OCI-LY7 (cell line): ENCODE measurements at regions not wholly inside any gene's neighbourhood (a gene's known extent, or its start where the extent isn't known, plus 50 kb on each side); places are given as distances from the start of the nearest gene placed in this dataset.

Experiments
- BruUV-seq: library from RNA; stranded (reverse); fragments of 400-500 nt; replicated peaks from 2 replicates; lab custom pipeline; 2021; lab: Mats Ljungman, UMichigan
- CTCF ChIA-PET: fragments of 300-600 bp; sonication (Branson Sonifier 250); formaldehyde crosslinking; loops from one replicate; lab custom pipeline; 2022; ENCODE audit warnings: antibody characterized with exemption; ENCODE audit not compliant: unreplicated experiment; lab: Charles Lee
- POLR2A ChIA-PET: fragments of 300-600 bp; sonication (Branson Sonifier 250); formaldehyde crosslinking; loops from one replicate; lab custom pipeline; 2022; ENCODE audit warnings: antibody characterized with exemption; lab: Charles Lee
- DNase-seq: peaks from one replicate; pipeline ENCODE4 v3.0.0-alpha.2; 2015; ENCODE audit warnings: low spot score
- H2AFZ ChIP-seq: fragments of 200-600 bp; sonication (generic), shearing (Covaris generic); 2 replicates; pipeline ENCODE4 v1.6.1; 2014; ENCODE audit warnings: mild to moderate bottlenecking, antibody characterized with exemption, low read length, moderate library complexity
- H3K27ac ChIP-seq: fragments of 200-600 bp; sonication (generic); 2 replicates; pipeline ENCODE4 v1.5.1; 2014; ENCODE audit warnings: mixed run types, low read depth, mild to moderate bottlenecking, moderate library complexity, low read length, inconsistent platforms; ENCODE audit not compliant: poor library complexity, severe bottlenecking
- H3K36me3 ChIP-seq: fragments of 200-600 bp; sonication (generic); 2 replicates; pipeline ENCODE4 v1.6.1; 2014; ENCODE audit warnings: mild to moderate bottlenecking, antibody characterized with exemption, low read length, moderate library complexity, mixed read lengths; ENCODE audit not compliant: insufficient read depth
- H3K4me1 ChIP-seq: fragments of 200-600 bp; sonication (generic); 2 replicates; pipeline ENCODE4 v1.5.1; 2014; ENCODE audit warnings: mild to moderate bottlenecking, low read length; ENCODE audit not compliant: insufficient read depth, poor library complexity, severe bottlenecking
- H3K4me2 ChIP-seq: fragments of 200-600 bp; sonication (generic); 2 replicates; pipeline ENCODE4 v1.6.1; 2014; ENCODE audit warnings: mild to moderate bottlenecking, low read length
- H3K4me3 ChIP-seq: fragments of 200-600 bp; sonication (generic); 2 replicates; pipeline ENCODE4 v1.5.1; 2014; ENCODE audit warnings: mild to moderate bottlenecking, low read depth, low read length; ENCODE audit not compliant: poor library complexity, severe bottlenecking
- H3K79me2 ChIP-seq: fragments of 200-600 bp; sonication (generic); 2 replicates; pipeline ENCODE4 v1.6.1; 2016; ENCODE audit warnings: low read depth, mild to moderate bottlenecking, low read length, moderate library complexity, mixed read lengths; ENCODE audit not compliant: insufficient read depth
- H3K9me2 ChIP-seq: fragments of 200-600 bp; sonication (generic); 2 replicates; pipeline ENCODE4 v1.6.1; 2016; ENCODE audit warnings: mild to moderate bottlenecking, low read length, mixed read lengths; ENCODE audit not compliant: insufficient read depth
- H3K9me3 ChIP-seq: fragments of 200-600 bp; sonication (generic); 2 replicates; pipeline ENCODE4 v1.6.1; 2014; ENCODE audit warnings: mild to moderate bottlenecking, mixed run types, low read length, mixed read lengths
- H4K20me1 ChIP-seq: fragments of 200-600 bp; sonication (generic); 2 replicates; pipeline ENCODE4 v1.6.1; 2014; ENCODE audit warnings: mild to moderate bottlenecking, antibody characterized with exemption, low read length, moderate library complexity, mixed read lengths; ENCODE audit not compliant: insufficient read depth
- CTCF ChIP-seq: fragments of 200-600 bp; sonication (generic); conservative IDR thresholded peaks from 2 replicates; pipeline ENCODE4 v1.5.1; 2014; ENCODE audit warnings: mild to moderate bottlenecking, antibody characterized with exemption, low read length, moderate library complexity, mixed read lengths
- EZH2phosphoT487 ChIP-seq: fragments of 200-600 bp; sonication (generic); IDR thresholded peaks from 2 replicates; pipeline ENCODE4 v1.6.1; 2018; ENCODE audit warnings: low read depth, borderline replicate concordance, mild to moderate bottlenecking, mixed run types, antibody characterized with exemption, low read length, moderate library complexity, mixed read lengths
- intact Hi-C: fragments of 100-400 bp; cut with micrococcal nuclease; formaldehyde crosslinking; loops from one replicate; pipeline ENCODE4 v1.10.0; 2022; ENCODE audit not compliant: unreplicated experiment

GRCh38 chr11:90349731-90350130 lies 126.9 kb upstream of the CHORDC1 start:
- no TSS peak for BruUV-seq
- intact Hi-C loops: no loop called here

GRCh38 chr11:90344546-90344945 lies 121.7 kb upstream of the CHORDC1 start:
- intact Hi-C loops: no loop called here
- Histone ChIP-seq H3K4me3 (no peak overlapping the region), H3K79me2 (no peaks in the 10 kb centered on the region), H2AFZ (no peak overlapping the region), H3K9me3 (no peaks in the 10 kb centered on the region), H4K20me1 (no peaks in the 10 kb centered on the region), H3K4me2 (no peak overlapping the region), H3K36me3 (no peaks in the 10 kb centered on the region), H3K9me2 (no peaks in the 10 kb centered on the region), H3K27ac (no peak overlapping the region), H3K4me1 (no peaks in the 10 kb centered on the region)
- no TSS peak for BruUV-seq
- CTCF ChIA-PET: no interaction called here
- DNase-seq: no peak
- POLR2A ChIA-PET: interaction anchor here (2.5 kb wide), 1 partner anchor 11 kb away, joined by 7 read pairs; no protein-coding TSS in a partner anchor
- TF ChIP-seq EZH2phosphoT487: no peak
- TF ChIP-seq CTCF: no peak

More at GRCh38 chr11:90349731-90350130, 126.9 kb upstream of the CHORDC1 start:
- Histone ChIP-seq H4K20me1 (no peaks in the 10 kb centered on the region), H3K4me1 (no peaks in the 10 kb centered on the region), H3K4me2 (no peak overlapping the region), H3K79me2 (no peaks in the 10 kb centered on the region), H2AFZ (no peak overlapping the region), H3K9me3 (no peaks in the 10 kb centered on the region), H3K36me3 (no peaks in the 10 kb centered on the region), H3K4me3 (no peak overlapping the region), H3K9me2 (no peaks in the 10 kb centered on the region), H3K27ac (no peak overlapping the region)
- ChIA-PET POLR2A (no interaction called here), CTCF (no interaction called here)
- DNase-seq: no peak
- TF ChIP-seq CTCF (no peak), EZH2phosphoT487 (no peak)

GRCh38 chr11:90343673-90344072 lies 120.8 kb upstream of the CHORDC1 start:
- CTCF ChIA-PET: no interaction called here
- BruUV-seq: no TSS peak

More at GRCh38 chr11:90343673-90344072, 120.8 kb upstream of the CHORDC1 start:
- POLR2A ChIA-PET: interaction anchor here (2.5 kb wide), 1 partner anchor 10 kb away, joined by 7 read pairs; no protein-coding TSS in a partner anchor
- H3K4me1 ChIP-seq: no peaks in the 10 kb centered on the region
- no peak overlapping the region for H3K4me2 ChIP-seq
- no peaks in the 10 kb centered on the region for H3K9me2 ChIP-seq
- no peak overlapping the region for H3K4me3 ChIP-seq
- H4K20me1 ChIP-seq: no peaks in the 10 kb centered on the region
- no peak for DNase-seq
- no peak overlapping the region for H2AFZ ChIP-seq
- H3K9me3 ChIP-seq: no peaks in the 10 kb centered on the region
- no peaks in the 10 kb centered on the region for H3K79me2 ChIP-seq
- TF ChIP-seq CTCF: no peak
- no peak for TF ChIP-seq EZH2phosphoT487
- intact Hi-C loops: no loop called here
- H3K27ac ChIP-seq: no peak overlapping the region
- no peaks in the 10 kb centered on the region for H3K36me3 ChIP-seq
